Lung microvascular endothelial cell (primary cell): ENCODE measurements at regions not wholly inside any gene's neighbourhood (a gene's known extent, or its start where the extent isn't known, plus 50 kb on each side); places are given as distances from the start of the nearest gene placed in this dataset.
"Not testable (repeated sequence)": the region's sequence is repeated elsewhere in the genome, so short reads cannot be mapped to it uniquely, and the experiment has no call there.

ENCODE experiments used
- DNase-seq, 2 donors: peaks; one replicate each; pipeline versions ENCODE4 v3.0.0 to v3.0.0-alpha.2; 2010; ENCODE audit warnings: low read depth in 2 of 2

GRCh38 chr15:44849701-44850403, 106.6 kb upstream of the TERB2 start:
- peak; percentile 62 to 82 for DNase-seq

GRCh38 chr15:44853304-44853950, 103.1 kb upstream of the TERB2 start:
- peak; percentile 40 to 45 for DNase-seq

- DNase-seq = not testable (repeated sequence)
Measured at GRCh38 chr15:44854696-44855095, 101.8 kb upstream of the TERB2 start.

- not testable (repeated sequence) for DNase-seq
Measured at GRCh38 chr15:44856284-44856683, 100.2 kb upstream of the TERB2 start.

- DNase-seq = not testable (repeated sequence)
Measured at GRCh38 chr15:44857164-44857710, 99.2 kb upstream of the TERB2 start.

GRCh38 chr15:44859088-44859487, 97.4 kb upstream of the TERB2 start:
- DNase-seq = not testable (repeated sequence)

- DNase-seq = not testable (repeated sequence)
Measured at GRCh38 chr15:44860168-44860567, 96.3 kb upstream of the TERB2 start.

GRCh38 chr15:44861439-44861910, 95.0 kb upstream of the TERB2 start:
- no peak for DNase-seq

GRCh38 chr15:44861917-44862316, 94.6 kb upstream of the TERB2 start:
- DNase-seq = no peak

GRCh38 chr15:44862866-44863265, 93.6 kb upstream of the TERB2 start:
- DNase-seq = not testable (repeated sequence)

GRCh38 chr15:44868100-44868499, 88.4 kb upstream of the TERB2 start:
- not testable (repeated sequence) for DNase-seq

- DNase-seq = not testable (repeated sequence)
Measured at GRCh38 chr15:44870125-44870524, 86.4 kb upstream of the TERB2 start.

GRCh38 chr15:44873103-44873502, 83.4 kb upstream of the TERB2 start:
- DNase-seq = no peak

GRCh38 chr15:44879066-44879465, 77.4 kb upstream of the TERB2 start:
- DNase-seq = no peak

- DNase-seq = no peak
Measured at GRCh38 chr15:44882499-44882968, 74.0 kb upstream of the TERB2 start.

- no peak for DNase-seq
Measured at GRCh38 chr15:44883199-44883877, 73.1 kb upstream of the TERB2 start.

- DNase-seq = not testable (repeated sequence)
Measured at GRCh38 chr15:44898890-44899651, 57.4 kb upstream of the TERB2 start.

GRCh38 chr15:44899775-44900174, 56.7 kb upstream of the TERB2 start:
- DNase-seq = not testable (repeated sequence)

- not testable (repeated sequence) for DNase-seq
Measured at GRCh38 chr15:44900796-44901195, 55.7 kb upstream of the TERB2 start.

- peak in 1 of 2 donors; percentile 87 for DNase-seq
Measured at GRCh38 chr15:44903281-44903680, 53.2 kb upstream of the TERB2 start.
